ENCODE measurements at regions not wholly inside any gene's neighbourhood (a gene's known extent, or its start where the extent isn't known, plus 50 kb on each side); places are given as distances from the start of the nearest gene placed in this dataset.

- TF ChIP-seq CTCF (IDR thresholded peaks at IDR 0.05; ENCODE audit: insufficient read depth, low read depth, low read length) (no peak), EZH2 (IDR thresholded peaks at IDR 0.05; ENCODE audit: insufficient read depth, low read length) (no peak)
Measured at GRCh38 chr10:89079961-89080360, 89.4 kb downstream of the FAS start.

Measured in astrocyte (in vitro differentiated cells and primary cell).